ENCODE measurements at regions not wholly inside any gene's neighbourhood (a gene's known extent, or its start where the extent isn't known, plus 50 kb on each side); places are given as distances from the start of the nearest gene placed in this dataset.
"Not testable (repeated sequence)": the region's sequence is repeated elsewhere in the genome, so short reads cannot be mapped to it uniquely, and the experiment has no call there.

DNA sequence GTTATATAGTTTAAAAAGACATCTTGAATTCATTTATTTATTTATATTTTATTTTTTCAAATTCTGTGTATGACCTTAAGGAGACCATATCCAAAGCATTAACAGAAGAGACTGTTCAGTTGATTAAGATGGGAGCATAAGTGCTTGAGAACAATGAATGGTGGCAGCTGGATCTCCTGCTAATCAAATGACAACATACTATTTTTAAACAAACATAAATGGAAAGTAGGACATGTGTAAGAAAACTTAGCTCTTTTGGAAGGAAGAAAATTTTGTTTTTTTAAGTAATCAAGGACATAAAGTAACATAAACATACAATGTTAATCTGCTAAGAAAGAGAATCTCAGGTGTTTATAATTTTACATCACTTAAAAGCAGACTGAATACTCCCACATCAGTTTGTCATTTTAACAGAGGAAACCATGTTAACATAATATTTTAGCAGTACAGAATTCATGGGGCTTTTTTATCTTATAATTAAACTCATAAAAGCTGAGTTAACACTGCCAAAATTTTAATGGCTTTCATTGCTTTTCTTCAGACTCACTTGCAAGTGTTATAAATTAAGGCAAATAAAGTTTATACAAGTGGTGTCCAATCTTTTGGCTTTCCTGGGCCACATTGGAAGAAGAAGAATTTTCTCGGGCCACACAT, 95.1 kb downstream of the MAD2L1 start:
- no peaks in the 10 kb centered on the region for H3K36me3 ChIP-seq (ENCODE audit: control insufficient read depth in 1 of 2, insufficient read depth in 2 of 2, low read length in 2 of 2)
- no peaks in the 10 kb centered on the region for H3K9me3 ChIP-seq (ENCODE audit: control insufficient read depth in 1 of 2, low read length in 2 of 2)
- H3K4me3 ChIP-seq (ENCODE audit: low read depth in 1 of 2, low read length in 2 of 2) = no peak overlapping the region
- no peak overlapping the region for H3K27ac ChIP-seq (ENCODE audit: low read length)
- peaks cover 0 to 3% of the 10 kb centered on the region in 2 donors for H3K4me1 ChIP-seq (ENCODE audit: control insufficient read depth in 1 of 2, insufficient read depth in 2 of 2, low read length in 2 of 2)
- H3K27me3 ChIP-seq (ENCODE audit: low read depth, low read length) = no peaks in the 10 kb centered on the region

DNA sequence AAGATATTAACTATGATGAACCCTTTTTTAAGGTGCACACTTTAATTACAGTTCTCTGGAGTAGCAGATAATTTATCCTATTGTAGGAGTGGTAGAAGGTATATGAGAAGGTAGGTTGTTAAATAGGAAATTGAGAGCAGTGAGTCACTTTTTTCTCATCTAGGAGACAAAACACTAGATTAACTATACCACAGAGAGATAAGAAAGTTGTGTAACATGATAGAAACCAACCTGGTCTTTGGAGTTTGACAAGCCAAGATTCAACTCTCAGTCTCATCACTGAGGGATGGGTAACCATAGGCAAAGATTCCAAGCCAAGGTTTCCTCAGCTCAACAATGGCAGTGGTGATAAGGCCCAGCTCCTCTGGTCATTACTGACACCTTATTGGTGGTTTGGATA, 104.0 kb downstream of the MAD2L1 start:
- Histone ChIP-seq H3K27me3 (ENCODE audit: low read depth, low read length) (no peaks in the 10 kb centered on the region), H3K4me1 (ENCODE audit: control insufficient read depth in 1 of 2, insufficient read depth in 2 of 2, low read length in 2 of 2) (no peaks in the 10 kb centered on the region), H3K27ac (ENCODE audit: low read length) (no peak overlapping the region), H3K36me3 (ENCODE audit: control insufficient read depth in 1 of 2, insufficient read depth in 2 of 2, low read length in 2 of 2) (no peaks in the 10 kb centered on the region), H3K9me3 (ENCODE audit: control insufficient read depth in 1 of 2, low read length in 2 of 2) (no peaks in the 10 kb centered on the region), H3K4me3 (ENCODE audit: low read depth in 1 of 2, low read length in 2 of 2) (no peak overlapping the region)

DNA sequence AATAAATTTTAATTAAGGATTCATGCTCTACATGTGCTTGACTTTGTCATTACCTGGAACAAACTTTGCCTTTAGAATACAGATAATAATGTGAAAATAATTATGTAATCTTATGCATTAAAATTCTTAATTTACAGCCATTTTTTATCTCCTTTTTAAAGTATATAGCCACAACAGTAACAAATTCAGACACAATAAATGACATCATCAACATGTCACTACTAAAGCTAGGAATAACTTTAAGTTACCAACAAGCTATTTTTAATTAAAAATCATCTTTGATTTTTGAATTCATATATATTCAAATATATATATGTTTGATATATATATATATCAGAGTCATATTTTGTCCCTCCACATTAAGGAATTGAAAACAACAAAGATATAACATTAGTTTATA, 107.7 kb downstream of the MAD2L1 start:
- Histone ChIP-seq H3K9me3 (ENCODE audit: control insufficient read depth in 1 of 2, low read length in 2 of 2) (no peaks in the 10 kb centered on the region), H3K4me1 (ENCODE audit: control insufficient read depth in 1 of 2, insufficient read depth in 2 of 2, low read length in 2 of 2) (no peaks in the 10 kb centered on the region), H3K27me3 (ENCODE audit: low read depth, low read length) (no peaks in the 10 kb centered on the region), H3K36me3 (ENCODE audit: control insufficient read depth in 1 of 2, insufficient read depth in 2 of 2, low read length in 2 of 2) (no peaks in the 10 kb centered on the region), H3K4me3 (ENCODE audit: low read depth in 1 of 2, low read length in 2 of 2) (no peak overlapping the region), H3K27ac (ENCODE audit: low read length) (no peak overlapping the region)

DNA sequence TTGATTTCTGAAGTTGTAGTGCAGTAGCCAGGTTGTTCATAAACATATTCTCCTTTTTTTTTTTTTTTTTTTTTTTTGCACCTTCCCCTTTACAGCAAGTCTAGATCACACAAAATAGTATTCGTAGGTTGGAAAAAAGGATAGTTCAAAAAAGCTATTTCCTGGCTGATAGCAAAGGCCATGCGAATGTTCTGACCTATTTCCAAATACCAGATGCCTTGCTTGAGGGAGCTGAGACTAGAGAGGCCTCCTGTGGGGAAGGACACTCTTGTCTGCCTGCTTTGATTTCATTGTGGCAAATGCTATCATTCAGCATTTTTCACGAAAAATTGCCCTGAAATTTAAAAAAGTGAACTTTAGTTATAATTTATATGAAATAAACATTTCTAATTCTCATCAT, 111.4 kb downstream of the MAD2L1 start:
- no peaks in the 10 kb centered on the region for H3K9me3 ChIP-seq (ENCODE audit: control insufficient read depth in 1 of 2, low read length in 2 of 2)
- H3K27me3 ChIP-seq (ENCODE audit: low read depth, low read length) = no peaks in the 10 kb centered on the region
- no peaks in the 10 kb centered on the region for H3K36me3 ChIP-seq (ENCODE audit: control insufficient read depth in 1 of 2, insufficient read depth in 2 of 2, low read length in 2 of 2)
- no peaks in the 10 kb centered on the region for H3K4me1 ChIP-seq (ENCODE audit: control insufficient read depth in 1 of 2, insufficient read depth in 2 of 2, low read length in 2 of 2)
- no peak overlapping the region for H3K4me3 ChIP-seq (ENCODE audit: low read depth in 1 of 2, low read length in 2 of 2)
- H3K27ac ChIP-seq (ENCODE audit: low read length) = no peak overlapping the region

DNA sequence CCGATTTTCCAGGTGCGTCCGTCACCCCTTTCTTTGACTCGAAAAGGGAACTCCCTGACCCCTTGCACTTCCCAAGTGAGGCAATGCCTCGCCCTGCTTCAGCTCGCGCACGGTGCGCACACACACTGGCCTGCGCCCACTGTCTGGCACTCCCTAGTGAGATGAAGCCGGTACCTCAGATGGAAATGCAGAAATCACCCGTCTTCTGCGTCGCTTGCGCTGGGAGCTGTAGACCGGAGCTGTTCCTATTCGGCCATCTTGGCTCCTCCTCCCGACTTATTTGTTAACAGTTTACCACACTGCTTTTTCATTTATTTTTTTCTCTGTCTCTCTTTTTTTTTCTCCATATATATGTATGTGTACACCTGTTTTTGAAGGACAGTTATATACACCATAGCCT, 112.2 kb downstream of the MAD2L1 start:
- H3K4me3 ChIP-seq (ENCODE audit: low read depth in 1 of 2, low read length in 2 of 2); H3K27me3 ChIP-seq (ENCODE audit: low read depth, low read length); H3K36me3 ChIP-seq (ENCODE audit: control insufficient read depth in 1 of 2, insufficient read depth in 2 of 2, low read length in 2 of 2); H3K9me3 ChIP-seq (ENCODE audit: control insufficient read depth in 1 of 2, low read length in 2 of 2); H3K27ac ChIP-seq (ENCODE audit: low read length); H3K4me1 ChIP-seq (ENCODE audit: control insufficient read depth in 1 of 2, insufficient read depth in 2 of 2, low read length in 2 of 2): not testable (repeated sequence)

DNA sequence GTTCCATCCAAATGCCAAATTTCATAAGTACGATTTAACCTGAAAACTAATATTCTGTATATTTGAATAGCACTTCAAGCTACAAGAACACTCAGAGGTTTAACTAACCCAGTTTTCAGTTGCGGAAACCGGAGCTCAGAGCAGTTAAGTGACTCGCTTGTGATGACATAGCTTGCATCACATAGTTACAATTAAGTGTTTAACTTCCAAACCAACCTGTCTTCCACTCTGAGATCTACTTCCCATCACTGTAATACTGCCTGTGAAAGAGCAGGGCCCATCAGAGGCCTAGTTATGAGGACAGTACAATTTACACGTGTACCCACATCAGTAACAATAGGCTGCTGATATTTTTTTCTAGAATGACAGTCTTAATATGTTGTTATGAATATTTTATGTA, 120.3 kb downstream of the MAD2L1 start:
- H3K4me3 ChIP-seq (ENCODE audit: low read depth in 1 of 2, low read length in 2 of 2) = no peak overlapping the region
- no peak overlapping the region for H3K27ac ChIP-seq (ENCODE audit: low read length)
- no peaks in the 10 kb centered on the region for H3K36me3 ChIP-seq (ENCODE audit: control insufficient read depth in 1 of 2, insufficient read depth in 2 of 2, low read length in 2 of 2)
- H3K27me3 ChIP-seq (ENCODE audit: low read depth, low read length) = no peaks in the 10 kb centered on the region
- H3K4me1 ChIP-seq (ENCODE audit: control insufficient read depth in 1 of 2, insufficient read depth in 2 of 2, low read length in 2 of 2) = no peaks in the 10 kb centered on the region
- no peaks in the 10 kb centered on the region for H3K9me3 ChIP-seq (ENCODE audit: control insufficient read depth in 1 of 2, low read length in 2 of 2)

DNA sequence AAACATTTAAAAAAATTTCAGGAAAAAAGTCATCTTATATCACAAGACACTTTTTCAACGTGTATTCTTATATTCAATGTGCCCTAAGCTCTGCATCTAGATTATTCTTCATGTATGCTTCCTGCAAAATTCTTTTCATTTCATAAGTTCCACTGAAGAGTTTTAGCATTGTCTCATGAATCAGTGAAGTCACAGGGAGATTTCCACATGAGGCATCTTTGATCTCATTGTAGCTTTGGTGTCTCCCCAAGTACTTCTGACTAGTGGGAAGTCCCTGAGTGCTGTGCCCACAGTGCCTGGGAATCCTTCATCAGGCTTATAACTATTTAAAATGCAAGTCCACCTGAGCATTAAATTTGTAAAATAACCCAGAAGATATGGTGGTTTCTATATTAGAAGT, 123.8 kb downstream of the MAD2L1 start:
- H3K36me3 ChIP-seq (ENCODE audit: control insufficient read depth in 1 of 2, insufficient read depth in 2 of 2, low read length in 2 of 2) = no peaks in the 10 kb centered on the region
- no peak overlapping the region for H3K4me3 ChIP-seq (ENCODE audit: low read depth in 1 of 2, low read length in 2 of 2)
- no peak overlapping the region for H3K27ac ChIP-seq (ENCODE audit: low read length)
- H3K27me3 ChIP-seq (ENCODE audit: low read depth, low read length) = no peaks in the 10 kb centered on the region
- no peaks in the 10 kb centered on the region for H3K9me3 ChIP-seq (ENCODE audit: control insufficient read depth in 1 of 2, low read length in 2 of 2)
- H3K4me1 ChIP-seq (ENCODE audit: control insufficient read depth in 1 of 2, insufficient read depth in 2 of 2, low read length in 2 of 2) = no peaks in the 10 kb centered on the region

DNA sequence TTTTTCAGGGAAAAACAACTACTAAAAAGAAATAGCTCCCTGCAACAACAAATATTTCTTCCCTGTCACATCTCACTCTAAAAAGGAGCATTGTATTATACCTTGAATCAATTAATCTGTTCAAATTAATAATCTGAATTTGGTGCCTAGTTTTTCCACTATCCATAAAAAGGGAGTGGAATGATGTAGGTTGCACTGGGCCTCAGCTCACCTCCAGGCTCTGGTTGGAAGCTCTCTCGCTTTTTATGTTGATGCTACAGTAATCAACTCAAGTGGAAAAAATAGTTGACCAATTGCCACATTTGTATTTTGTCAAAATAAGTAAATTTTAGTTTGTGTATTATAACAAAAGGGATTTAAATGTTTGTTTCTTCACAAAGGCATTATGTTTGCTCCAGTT, 126.1 kb downstream of the MAD2L1 start:
- H3K27me3 ChIP-seq (ENCODE audit: low read depth, low read length) = no peaks in the 10 kb centered on the region
- H3K4me1 ChIP-seq (ENCODE audit: control insufficient read depth in 1 of 2, insufficient read depth in 2 of 2, low read length in 2 of 2) = no peaks in the 10 kb centered on the region
- no peaks in the 10 kb centered on the region for H3K36me3 ChIP-seq (ENCODE audit: control insufficient read depth in 1 of 2, insufficient read depth in 2 of 2, low read length in 2 of 2)
- H3K27ac ChIP-seq (ENCODE audit: low read length) = no peak overlapping the region
- no peak overlapping the region for H3K4me3 ChIP-seq (ENCODE audit: low read depth in 1 of 2, low read length in 2 of 2)
- no peaks in the 10 kb centered on the region for H3K9me3 ChIP-seq (ENCODE audit: control insufficient read depth in 1 of 2, low read length in 2 of 2)

DNA sequence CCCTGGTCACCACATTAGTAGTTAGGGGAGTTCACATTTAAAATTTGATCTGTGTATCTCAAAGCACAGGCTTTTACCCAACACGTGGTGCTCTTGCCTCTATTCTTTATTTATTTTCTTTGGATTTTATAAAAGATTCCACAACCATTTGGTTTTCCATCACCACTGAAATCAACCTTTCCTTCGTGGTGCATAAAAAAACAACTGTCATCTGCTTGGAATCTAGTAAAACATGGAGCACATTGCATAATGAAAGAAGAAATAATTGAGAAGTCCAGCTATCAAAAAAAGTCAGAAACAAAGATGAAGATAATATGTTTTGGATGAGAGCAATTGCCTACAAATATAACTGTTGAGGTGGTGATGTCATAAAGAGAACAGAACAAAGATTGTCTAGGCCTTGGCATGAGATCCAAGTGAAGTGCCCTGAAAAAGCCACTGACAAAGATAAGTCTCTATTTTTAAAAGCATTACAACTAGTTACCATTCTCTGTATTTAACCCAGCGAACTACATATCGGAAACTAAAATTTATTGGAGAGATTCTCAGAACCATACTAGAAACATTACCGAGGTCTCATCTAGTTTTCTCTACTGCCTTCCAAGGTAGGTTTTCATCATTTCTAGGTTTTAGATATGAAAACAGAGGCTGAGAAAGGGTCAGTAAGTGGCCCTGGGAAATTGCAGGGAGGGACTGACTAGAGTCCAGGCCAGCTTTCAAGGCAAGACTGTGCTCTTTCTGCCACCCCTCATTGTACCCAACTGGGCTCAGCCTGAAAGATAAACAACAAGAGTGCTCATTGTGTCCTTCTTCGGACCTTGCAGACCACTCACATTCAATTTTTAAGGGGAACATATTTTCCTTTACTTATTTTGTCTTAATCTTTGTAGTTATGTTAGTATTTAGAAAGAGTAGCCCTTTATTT, 127.3 kb downstream of the MAD2L1 start:
- no peak overlapping the region for H3K4me3 ChIP-seq (ENCODE audit: low read depth in 1 of 2, low read length in 2 of 2)

DNA sequence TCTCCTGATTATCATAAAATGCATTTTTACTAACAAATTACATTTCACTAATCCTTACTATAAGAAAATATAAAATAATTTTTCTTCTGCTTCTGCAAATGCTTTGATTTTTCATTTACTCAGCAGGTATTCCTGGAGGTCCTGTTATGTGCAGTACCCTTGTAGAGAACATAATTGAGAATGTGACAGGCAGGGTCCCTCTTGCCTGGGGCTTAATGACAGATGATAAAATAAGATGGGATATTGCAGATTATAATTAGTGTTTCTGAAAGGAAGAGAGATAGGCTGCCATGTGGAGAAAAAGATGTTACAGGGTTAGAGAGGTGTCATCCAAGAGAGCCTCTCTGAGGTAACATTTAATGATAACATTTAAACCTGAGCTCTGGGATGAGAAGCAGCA, 128.9 kb downstream of the MAD2L1 start:
- Histone ChIP-seq H3K27ac (ENCODE audit: low read length) (no peak overlapping the region), H3K4me3 (ENCODE audit: low read depth in 1 of 2, low read length in 2 of 2) (no peak overlapping the region), H3K27me3 (ENCODE audit: low read depth, low read length) (no peaks in the 10 kb centered on the region), H3K9me3 (ENCODE audit: control insufficient read depth in 1 of 2, low read length in 2 of 2) (no peaks in the 10 kb centered on the region), H3K4me1 (ENCODE audit: control insufficient read depth in 1 of 2, insufficient read depth in 2 of 2, low read length in 2 of 2) (no peaks in the 10 kb centered on the region), H3K36me3 (ENCODE audit: control insufficient read depth in 1 of 2, insufficient read depth in 2 of 2, low read length in 2 of 2) (no peaks in the 10 kb centered on the region)

More for the DNA sequence above, 127.3 kb downstream of the MAD2L1 start:
- Histone ChIP-seq H3K4me1 (ENCODE audit: control insufficient read depth in 1 of 2, insufficient read depth in 2 of 2, low read length in 2 of 2) (no peaks in the 10 kb centered on the region), H3K36me3 (ENCODE audit: control insufficient read depth in 1 of 2, insufficient read depth in 2 of 2, low read length in 2 of 2) (no peaks in the 10 kb centered on the region), H3K9me3 (ENCODE audit: control insufficient read depth in 1 of 2, low read length in 2 of 2) (no peaks in the 10 kb centered on the region), H3K27me3 (ENCODE audit: low read depth, low read length) (no peaks in the 10 kb centered on the region), H3K27ac (ENCODE audit: low read length) (no peak overlapping the region)

DNA sequence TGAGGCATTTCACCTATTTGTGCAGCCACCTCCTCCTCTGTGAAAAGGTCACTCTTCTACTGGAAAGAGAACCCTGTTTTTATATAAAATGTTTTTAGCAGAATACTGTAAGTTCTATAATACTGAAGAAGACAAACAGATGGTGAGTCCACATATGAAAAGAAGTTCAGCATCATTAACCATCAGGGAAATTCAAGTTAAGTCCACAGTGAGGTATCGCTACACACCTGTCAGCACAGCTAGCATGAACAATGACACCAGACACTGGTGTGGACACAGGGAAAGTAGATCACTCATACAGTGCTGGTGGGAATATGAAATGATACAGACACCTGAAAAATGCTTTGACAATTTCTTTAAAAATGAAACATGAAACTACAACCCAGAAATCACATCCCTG, 133.0 kb downstream of the MAD2L1 start:
- no peak overlapping the region for H3K4me3 ChIP-seq (ENCODE audit: low read depth in 1 of 2, low read length in 2 of 2)
- H3K4me1 ChIP-seq (ENCODE audit: control insufficient read depth in 1 of 2, insufficient read depth in 2 of 2, low read length in 2 of 2) = no peaks in the 10 kb centered on the region
- H3K36me3 ChIP-seq (ENCODE audit: control insufficient read depth in 1 of 2, insufficient read depth in 2 of 2, low read length in 2 of 2) = no peaks in the 10 kb centered on the region
- no peaks in the 10 kb centered on the region for H3K27me3 ChIP-seq (ENCODE audit: low read depth, low read length)
- no peak overlapping the region for H3K27ac ChIP-seq (ENCODE audit: low read length)
- H3K9me3 ChIP-seq (ENCODE audit: control insufficient read depth in 1 of 2, low read length in 2 of 2) = no peaks in the 10 kb centered on the region

Measured in muscle layer of duodenum (tissue), 2 donors.